Progenitor cell of endocrine pancreas (in vitro differentiated cells): ENCODE measurements at regions not wholly inside any gene's neighbourhood (a gene's known extent, or its start where the extent isn't known, plus 50 kb on each side); places are given as distances from the start of the nearest gene placed in this dataset.

Experiments used
- DNase-seq: peaks from one replicate; pipeline ENCODE4 v3.0.0; 2021; ENCODE audit warnings: low spot score; ENCODE audit not compliant: unreplicated experiment
- H3K27ac Mint-ChIP-seq: 2 replicates; pipeline ENCODE4 v1.8.0; 2021; ENCODE audit warnings: mild to moderate bottlenecking, moderate library complexity, mixed read lengths
- H3K27me3 Mint-ChIP-seq: 2 replicates; pipeline ENCODE4 v1.8.0; 2021; ENCODE audit warnings: mixed read lengths
- H3K36me3 Mint-ChIP-seq: 2 replicates; pipeline ENCODE4 v1.8.0; 2022; ENCODE audit warnings: mixed read lengths; ENCODE audit not compliant: insufficient read depth
- H3K4me1 Mint-ChIP-seq: 2 replicates; pipeline ENCODE4 v1.8.0; 2021; ENCODE audit warnings: low read depth, mixed read lengths
- H3K4me3 Mint-ChIP-seq: 2 replicates; pipeline ENCODE4 v1.8.0; 2021; ENCODE audit warnings: low read depth, mild to moderate bottlenecking, moderate library complexity, mixed read lengths
- H3K9me3 Mint-ChIP-seq: 2 replicates; pipeline ENCODE4 v1.8.0; 2021; ENCODE audit warnings: low read depth, mixed read lengths
- CTCF ChIP-seq: fragments of 200-600 bp; sonication (generic); IDR thresholded peaks from one replicate; pipeline ENCODE4 v1.5.0; 2021; ENCODE audit warnings: antibody characterized with exemption, mild to moderate bottlenecking; ENCODE audit not compliant: unreplicated experiment

GRCh38 chr6:137766596-137767370, 100.3 kb upstream of the TNFAIP3 start:
- DNase-seq = no peak
- TF ChIP-seq CTCF = no peak
- Mint-ChIP-seq H3K4me1 (no peaks in the 10 kb centered on the region), H3K27ac (no peak overlapping the region), H3K9me3 (peaks cover 3% of the 10 kb centered on the region), H3K4me3 (no peak overlapping the region), H3K27me3 (peaks cover 5% of the 10 kb centered on the region), H3K36me3 (no peaks in the 10 kb centered on the region)

GRCh38 chr6:137767465-137767864, 99.6 kb upstream of the TNFAIP3 start:
- no peak for TF ChIP-seq CTCF
- Mint-ChIP-seq H3K27ac (no peak overlapping the region), H3K36me3 (no peaks in the 10 kb centered on the region), H3K27me3 (peaks cover 5% of the 10 kb centered on the region), H3K4me3 (no peak overlapping the region), H3K9me3 (peaks cover 3% of the 10 kb centered on the region), H3K4me1 (no peaks in the 10 kb centered on the region)
- DNase-seq = no peak

GRCh38 chr6:137767911-137768690, 99.0 kb upstream of the TNFAIP3 start:
- no peak overlapping the region for H3K27ac Mint-ChIP-seq
- no peaks in the 10 kb centered on the region for H3K36me3 Mint-ChIP-seq

GRCh38 chr6:137768935-137769334, 98.1 kb upstream of the TNFAIP3 start:
- Mint-ChIP-seq H3K36me3 (no peaks in the 10 kb centered on the region), H3K9me3 (peaks cover 3% of the 10 kb centered on the region), H3K4me3 (no peak overlapping the region), H3K4me1 (no peaks in the 10 kb centered on the region), H3K27me3 (peaks cover 5% of the 10 kb centered on the region), H3K27ac (no peak overlapping the region)
- no peak for DNase-seq
- no peak for TF ChIP-seq CTCF

More at GRCh38 chr6:137767911-137768690, 99.0 kb upstream of the TNFAIP3 start:
- no peaks in the 10 kb centered on the region for H3K4me1 Mint-ChIP-seq
- no peak for DNase-seq
- TF ChIP-seq CTCF = no peak
- H3K27me3 Mint-ChIP-seq = peaks cover 5% of the 10 kb centered on the region
- peaks cover 3% of the 10 kb centered on the region for H3K9me3 Mint-ChIP-seq
- H3K4me3 Mint-ChIP-seq = no peak overlapping the region

- TF ChIP-seq CTCF = no peak
- no peak for DNase-seq
- Mint-ChIP-seq H3K4me1 (no peaks in the 10 kb centered on the region), H3K9me3 (peaks cover 3% of the 10 kb centered on the region), H3K27me3 (peaks cover 5% of the 10 kb centered on the region), H3K27ac (no peak overlapping the region), H3K4me3 (no peak overlapping the region), H3K36me3 (no peaks in the 10 kb centered on the region)
These were observed 97.2 kb upstream of the TNFAIP3 start for GRCh38 chr6:137769797-137770362.
